Hepatocyte (in vitro differentiated cells): ENCODE measurements at regions not wholly inside any gene's neighbourhood (a gene's known extent, or its start where the extent isn't known, plus 50 kb on each side); places are given as distances from the start of the nearest gene placed in this dataset.

Source experiments
- DNase-seq: peaks from one replicate; pipeline ENCODE4 v3.0.0-alpha.2; 2016; ENCODE audit warnings: low spot score
- H2AFZ ChIP-seq: fragments of 200-600 bp; sonication (generic); 2 replicates; pipeline ENCODE4 v1.6.0; 2016; ENCODE audit warnings: antibody characterized with exemption, mild to moderate bottlenecking
- H3K27ac ChIP-seq: fragments of 200-600 bp; sonication (generic); 2 replicates; pipeline ENCODE4 v1.5.1; 2016; ENCODE audit warnings: mild to moderate bottlenecking
- H3K27me3 ChIP-seq: fragments of 200-600 bp; sonication (generic); 2 replicates; pipeline ENCODE4 v1.6.1; 2016
- H3K36me3 ChIP-seq: fragments of 200-600 bp; sonication (generic); replicated peaks from 2 replicates; pipeline ENCODE4 v1.5.1; 2016; ENCODE audit warnings: low read depth; ENCODE audit not compliant: insufficient read depth
- H3K4me1 ChIP-seq: fragments of 200-600 bp; sonication (generic); 2 replicates; pipeline ENCODE4 v1.5.1; 2016; ENCODE audit warnings: mild to moderate bottlenecking, moderate library complexity; ENCODE audit not compliant: insufficient read depth
- H3K4me2 ChIP-seq: fragments of 200-600 bp; sonication (generic); 2 replicates; pipeline ENCODE4 v1.6.0; 2016
- H3K4me3 ChIP-seq: fragments of 200-600 bp; sonication (generic); 2 replicates; pipeline ENCODE4 v1.5.1; 2016; ENCODE audit warnings: mild to moderate bottlenecking
- H3K79me2 ChIP-seq: fragments of 200-600 bp; sonication (generic); 2 replicates; pipeline ENCODE4 v1.6.0; 2017; ENCODE audit warnings: mild to moderate bottlenecking
- H3K9me2 ChIP-seq: fragments of 200-600 bp; sonication (generic); replicated peaks from 2 replicates; pipeline ENCODE4 v1.6.0; 2017; ENCODE audit warnings: mild to moderate bottlenecking; ENCODE audit not compliant: insufficient read depth
- H3K9me3 ChIP-seq: fragments of 200-600 bp; sonication (generic); 2 replicates; pipeline ENCODE4 v1.5.1; 2016; ENCODE audit warnings: low read depth, mild to moderate bottlenecking
- H4K20me1 ChIP-seq: fragments of 200-600 bp; sonication (generic); 2 replicates; pipeline ENCODE4 v1.6.0; 2016; ENCODE audit warnings: mild to moderate bottlenecking; ENCODE audit not compliant: insufficient read depth, poor library complexity, severe bottlenecking
- CTCF ChIP-seq: fragments of 200-600 bp; sonication (generic); IDR thresholded peaks from 2 replicates; pipeline ENCODE4 v1.5.1; 2016; ENCODE audit warnings: antibody characterized with exemption, mild to moderate bottlenecking; ENCODE audit not compliant: poor library complexity
- EZH2 ChIP-seq: fragments of 200-600 bp; sonication (generic); IDR thresholded peaks from 2 replicates; pipeline ENCODE4 v1.6.1; 2016; ENCODE audit warnings: antibody characterized with exemption, mild to moderate bottlenecking, borderline replicate concordance
- EZH2phosphoT487 ChIP-seq: fragments of 200-600 bp; sonication (generic); IDR thresholded peaks from one replicate; pipeline ENCODE4 v1.6.1; 2018; ENCODE audit warnings: antibody characterized with exemption, mild to moderate bottlenecking, low read depth, moderate library complexity; ENCODE audit not compliant: unreplicated experiment, severe bottlenecking
- WGBS: methylation state at CpG from one replicate; pipeline ENCODE4 v1.1.6; 2016; ENCODE audit warnings: low lambda C conversion rate; ENCODE audit errors: missing lambda C conversion rate; 5-methylcytosine and 5-hydroxymethylcytosine counted together

GRCh38 chr15:46918462-46919140 lies 798.7 kb upstream of the SEMA6D start:
- Histone ChIP-seq H3K79me2 (no peaks in the 10 kb centered on the region), H2AFZ (no peak overlapping the region), H3K36me3 (no peaks in the 10 kb centered on the region), H3K9me3 (no peaks in the 10 kb centered on the region), H3K4me1 (no peaks in the 10 kb centered on the region), H3K9me2 (no peaks in the 10 kb centered on the region), H3K4me2 (no peak overlapping the region), H3K27me3 (no peaks in the 10 kb centered on the region), H3K4me3 (no peak overlapping the region), H4K20me1 (no peaks in the 10 kb centered on the region), H3K27ac (no peak overlapping the region)
- WGBS: 93% methylated on average over 20 of the region's 20 CpGs
- TF ChIP-seq EZH2 (no peak), CTCF (no peak), EZH2phosphoT487 (no peak)
- no peak for DNase-seq

- H3K9me2 ChIP-seq: no peaks in the 10 kb centered on the region
- no peak for DNase-seq
- TF ChIP-seq CTCF: no peak
- no peak for TF ChIP-seq EZH2
- no peak for TF ChIP-seq EZH2phosphoT487
- H3K4me3 ChIP-seq: no peak overlapping the region
- H3K36me3 ChIP-seq: no peaks in the 10 kb centered on the region
- H3K27me3 ChIP-seq: no peaks in the 10 kb centered on the region
- WGBS: 57% methylated on average over 3 of the region's 3 CpGs
- H4K20me1 ChIP-seq: no peaks in the 10 kb centered on the region
- H3K79me2 ChIP-seq: no peaks in the 10 kb centered on the region
- H2AFZ ChIP-seq: no peak overlapping the region
- no peaks in the 10 kb centered on the region for H3K9me3 ChIP-seq
- H3K4me2 ChIP-seq: no peak overlapping the region
- H3K4me1 ChIP-seq: no peaks in the 10 kb centered on the region
- no peak overlapping the region for H3K27ac ChIP-seq
Measured at GRCh38 chr15:46921891-46922290, 795.4 kb upstream of the SEMA6D start.

GRCh38 chr15:46930426-46930825 lies 786.9 kb upstream of the SEMA6D start:
- no peak overlapping the region for H2AFZ ChIP-seq
- TF ChIP-seq EZH2phosphoT487 (no peak), EZH2 (no peak), CTCF (no peak)
- no peaks in the 10 kb centered on the region for H3K4me1 ChIP-seq
- H3K27ac ChIP-seq: no peak overlapping the region
- no peaks in the 10 kb centered on the region for H4K20me1 ChIP-seq
- no peaks in the 10 kb centered on the region for H3K27me3 ChIP-seq
- H3K36me3 ChIP-seq: no peaks in the 10 kb centered on the region
- H3K4me2 ChIP-seq: no peak overlapping the region
- no peaks in the 10 kb centered on the region for H3K9me3 ChIP-seq
- no peak for DNase-seq
- H3K4me3 ChIP-seq: no peak overlapping the region
- H3K9me2 ChIP-seq: no peaks in the 10 kb centered on the region
- H3K79me2 ChIP-seq: no peaks in the 10 kb centered on the region

GRCh38 chr15:46933332-46933731 lies 784.0 kb upstream of the SEMA6D start:
- Histone ChIP-seq H2AFZ (no peak overlapping the region), H3K27ac (no peak overlapping the region), H3K9me3 (no peaks in the 10 kb centered on the region), H3K9me2 (no peaks in the 10 kb centered on the region), H3K4me2 (no peak overlapping the region), H3K79me2 (no peaks in the 10 kb centered on the region), H3K4me1 (no peaks in the 10 kb centered on the region), H3K27me3 (no peaks in the 10 kb centered on the region), H3K36me3 (no peaks in the 10 kb centered on the region), H3K4me3 (no peak overlapping the region), H4K20me1 (no peaks in the 10 kb centered on the region)
- 94% methylated on average over 4 of the region's 4 CpGs for WGBS
- TF ChIP-seq EZH2phosphoT487: no peak
- no peak for TF ChIP-seq CTCF
- TF ChIP-seq EZH2: no peak
- no peak for DNase-seq
